HG02571 (cell line): ENCODE measurements at regions not wholly inside any gene's neighbourhood (a gene's known extent, or its start where the extent isn't known, plus 50 kb on each side); places are given as distances from the start of the nearest gene placed in this dataset.
"Not testable (repeated sequence)": the region's sequence is repeated elsewhere in the genome, so short reads cannot be mapped to it uniquely, and the experiment has no call there.

Source experiments
- ATAC-seq: cut with Tn5 transposase; IDR thresholded peaks from one replicate; pipeline ENCODE4 v1.9.1; 2021; ENCODE audit warnings: mild to moderate bottlenecking, moderate library complexity; ENCODE audit not compliant: unreplicated experiment

DNA sequence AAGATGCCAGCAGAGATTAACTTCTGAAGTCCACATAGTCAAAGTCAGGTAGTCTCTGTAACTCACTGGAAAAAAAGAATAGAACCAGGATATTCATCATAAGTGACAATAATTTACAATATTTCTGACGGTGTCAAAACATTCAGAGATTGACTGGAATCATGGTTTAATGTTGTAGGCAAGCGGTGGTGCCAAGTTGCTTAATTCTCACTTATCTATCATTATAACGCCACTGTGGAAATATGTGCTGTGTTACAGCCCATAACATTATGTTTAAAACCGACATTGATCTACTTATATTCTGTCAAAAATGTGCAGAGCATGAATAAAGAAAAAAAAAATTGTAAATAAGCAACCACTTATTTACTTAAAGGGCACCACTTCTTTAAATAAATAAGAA, 801.7 kb downstream of the DIPK2A start:
- no peak for ATAC-seq

DNA sequence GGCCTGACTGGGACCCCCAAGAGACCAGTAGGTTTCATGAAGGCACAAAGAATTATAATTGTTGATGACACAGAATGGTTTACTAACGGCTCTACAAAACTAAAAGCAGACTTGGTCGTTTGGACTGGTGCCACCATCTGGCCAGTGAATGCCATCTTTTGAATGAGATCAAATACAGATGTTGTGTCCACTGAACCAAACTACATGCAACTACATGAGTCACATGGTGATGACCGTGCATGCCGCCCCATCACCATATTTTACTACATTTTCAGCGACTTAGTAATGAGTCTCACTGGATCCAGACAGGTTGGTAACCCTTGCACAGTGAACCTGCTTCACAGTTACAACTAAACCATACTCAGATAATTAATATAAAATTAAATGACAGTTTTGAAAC, 803.3 kb downstream of the DIPK2A start:
- ATAC-seq, result no peak

GRCh38 chr3:144775551-144775950, 803.9 kb downstream of the DIPK2A start:
- ATAC-seq, result no peak

DNA sequence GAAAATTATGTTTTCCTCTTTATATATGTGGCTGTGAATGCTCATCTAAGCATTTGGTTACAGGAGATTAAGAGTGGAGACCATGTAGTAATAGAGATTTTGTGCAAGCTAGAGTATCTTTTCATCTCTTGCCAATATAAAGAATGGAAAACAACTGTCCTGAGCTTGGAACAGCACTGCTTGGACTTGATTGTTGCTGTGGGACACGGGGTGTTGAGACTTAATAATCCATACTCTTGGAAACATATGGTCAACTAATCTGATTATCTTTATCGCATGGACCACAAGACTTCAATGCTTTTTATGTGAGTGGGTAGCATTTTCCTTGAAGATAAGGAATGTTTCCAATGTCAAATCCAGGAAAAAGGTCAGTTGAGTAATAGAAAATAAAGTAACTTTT, 806.3 kb downstream of the DIPK2A start:
- no peak for ATAC-seq

GRCh38 chr3:144791034-144791433, 819.4 kb downstream of the DIPK2A start:
- no peak for ATAC-seq

DNA sequence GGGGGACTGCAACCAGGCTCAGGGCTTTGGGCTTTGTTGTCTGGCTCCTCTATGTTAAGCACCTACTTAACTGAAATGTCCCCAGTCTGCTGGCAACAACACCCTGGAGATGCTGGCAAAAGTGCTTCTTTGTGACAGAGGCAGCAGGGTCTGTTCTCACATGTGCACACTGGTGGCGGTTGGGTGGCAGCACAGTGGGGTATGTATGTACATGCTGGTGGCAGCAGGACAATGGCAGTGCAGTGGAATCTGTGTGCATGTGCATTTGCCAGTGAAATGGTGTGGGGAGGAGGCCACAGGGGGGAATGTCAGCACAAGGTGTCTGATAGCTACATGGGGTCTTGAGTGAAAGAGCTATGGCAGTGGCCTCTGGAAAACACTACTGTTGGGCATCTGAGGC, 830.3 kb downstream of the DIPK2A start:
- ATAC-seq, result no peak

GRCh38 chr3:144809380-144809779, 837.8 kb downstream of the DIPK2A start:
- ATAC-seq, result no peak

- no peak for ATAC-seq
These were observed 838.5 kb downstream of the DIPK2A start for GRCh38 chr3:144810160-144810559.

GRCh38 chr3:144815655-144816054, 844.0 kb downstream of the DIPK2A start:
- no peak for ATAC-seq

DNA sequence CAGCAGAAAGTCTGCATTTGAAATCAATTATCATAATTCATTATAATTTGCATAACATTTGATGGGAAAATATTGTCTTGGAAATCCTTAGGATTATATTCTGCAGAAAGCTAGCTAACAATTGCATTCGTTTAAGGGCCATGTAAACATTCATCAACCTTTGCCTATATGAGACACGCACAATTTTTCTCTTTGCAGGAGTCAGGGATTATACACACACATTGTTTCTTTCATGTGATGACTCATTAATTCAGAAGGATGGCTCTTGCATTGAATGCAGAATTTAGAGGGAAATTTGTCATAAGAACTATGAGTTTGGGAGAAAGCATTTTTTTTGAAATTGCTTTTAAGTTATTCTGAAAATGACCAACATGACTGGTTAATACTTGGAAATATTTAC, 844.7 kb downstream of the DIPK2A start:
- ATAC-seq, result no peak

GRCh38 chr3:144818973-144819372, 847.4 kb downstream of the DIPK2A start:
- no peak for ATAC-seq

GRCh38 chr3:144820232-144820631, 848.6 kb downstream of the DIPK2A start:
- not testable (repeated sequence) for ATAC-seq

DNA sequence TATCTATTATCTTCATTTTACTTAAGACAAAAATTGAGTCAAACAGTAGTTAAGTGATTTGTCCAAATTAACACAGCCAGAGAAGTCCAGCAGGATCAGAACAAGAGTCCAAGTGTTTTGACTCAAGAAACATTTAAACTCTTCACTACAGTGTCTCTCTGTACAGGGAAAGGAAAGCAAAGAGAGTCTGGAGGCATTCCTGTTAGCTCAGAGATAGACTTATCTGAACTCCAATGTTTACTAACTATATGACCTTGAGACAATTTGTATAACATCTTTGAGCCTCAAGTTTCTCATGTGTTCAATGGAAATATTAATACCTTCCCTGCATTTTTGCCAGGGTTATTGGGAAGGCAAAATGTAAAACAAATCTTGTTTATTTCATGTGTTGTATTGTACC, 849.1 kb downstream of the DIPK2A start:
- no peak for ATAC-seq

GRCh38 chr3:144821583-144821982, 850.0 kb downstream of the DIPK2A start:
- ATAC-seq, result no peak

DNA sequence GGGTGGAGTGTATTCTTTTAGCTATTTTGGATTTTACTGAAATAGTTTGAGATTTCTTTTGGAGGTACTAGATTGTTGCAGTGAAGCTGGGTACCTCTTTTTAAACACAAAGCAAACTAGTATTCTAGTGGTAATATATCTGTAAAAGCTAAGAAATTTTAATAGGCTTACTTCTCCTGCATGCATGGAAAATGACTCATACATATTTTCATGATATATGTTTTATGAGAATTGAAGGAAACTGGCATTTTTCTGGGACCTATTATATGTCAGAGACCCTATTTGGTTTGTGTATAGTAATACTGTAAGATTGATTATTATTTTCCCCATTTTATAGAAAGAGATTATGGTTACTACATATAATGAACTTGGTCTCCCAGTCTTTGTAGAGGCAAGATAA, 851.0 kb downstream of the DIPK2A start:
- no peak for ATAC-seq

- no peak for ATAC-seq
These were observed 860.5 kb downstream of the DIPK2A start for GRCh38 chr3:144831955-144832716.

DNA sequence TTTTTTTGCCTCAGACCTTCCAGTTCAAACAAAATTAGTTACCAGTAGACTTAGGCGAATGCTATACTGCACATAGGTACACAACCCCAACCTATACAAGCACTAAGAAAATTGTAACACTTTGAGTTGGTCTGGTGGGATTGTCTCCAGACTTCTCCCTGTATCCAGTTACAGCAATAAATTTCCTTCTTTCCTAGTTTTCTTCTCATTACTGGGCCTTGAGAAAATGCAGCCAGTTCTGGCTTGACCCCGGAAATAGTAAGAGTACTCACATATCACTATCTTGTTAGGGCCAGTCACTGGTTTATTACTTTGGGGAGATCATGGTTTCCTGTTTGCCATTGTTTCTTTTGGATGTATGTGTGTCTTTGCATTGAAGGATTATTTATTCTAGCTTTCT, 868.4 kb downstream of the DIPK2A start:
- no peak for ATAC-seq

- no peak for ATAC-seq
These were observed 869.2 kb downstream of the DIPK2A start for GRCh38 chr3:144840866-144841265.

- no peak for ATAC-seq
These were observed 871.5 kb downstream of the DIPK2A start for GRCh38 chr3:144843099-144843498.

- ATAC-seq, result no peak
These were observed 881.4 kb downstream of the DIPK2A start for GRCh38 chr3:144852999-144853398.

DNA sequence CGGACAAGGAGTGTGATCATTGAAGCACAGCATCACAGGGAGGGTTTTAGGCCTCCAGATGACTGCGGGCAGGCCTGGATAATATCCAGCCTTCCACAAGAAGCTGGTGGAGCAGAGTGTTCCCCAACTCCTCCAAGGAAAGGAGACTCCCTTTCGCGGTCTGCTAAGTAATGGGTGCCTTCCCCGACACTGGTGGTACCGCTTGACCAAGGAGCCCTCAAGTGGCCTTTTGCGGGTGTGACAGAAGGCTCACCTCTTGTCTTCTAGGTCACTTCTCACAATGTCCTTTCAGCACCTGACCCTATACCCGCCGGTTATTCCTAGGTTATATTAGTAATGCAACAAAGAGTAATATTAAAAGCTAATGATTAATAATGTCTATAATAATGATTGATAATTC, 882.4 kb downstream of the DIPK2A start:
- ATAC-seq, result not testable (repeated sequence)

DNA sequence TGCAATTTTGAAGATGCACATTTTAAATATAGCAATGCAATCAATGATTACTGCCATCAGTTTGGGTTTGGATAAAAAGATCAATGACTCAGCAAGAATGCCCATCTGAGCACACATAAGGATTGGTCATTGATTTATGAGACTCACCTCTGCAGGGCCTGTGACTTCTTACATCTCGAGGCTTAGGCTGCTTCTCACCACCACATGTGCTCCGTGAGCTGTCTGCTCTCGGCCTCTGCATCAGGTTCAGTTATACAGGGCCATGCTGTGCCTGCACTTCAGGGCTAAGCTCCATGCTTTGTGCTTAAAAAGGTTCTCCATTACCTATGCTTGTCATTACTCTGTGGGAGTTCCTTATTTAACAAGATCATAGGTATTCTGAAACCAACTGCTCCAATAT, 887.5 kb downstream of the DIPK2A start:
- no peak for ATAC-seq

- no peak for ATAC-seq
These were observed 893.0 kb downstream of the DIPK2A start for GRCh38 chr3:144864646-144865045.
